SK-N-SH (cell line): ENCODE measurements at regions not wholly inside any gene's neighbourhood (a gene's known extent, or its start where the extent isn't known, plus 50 kb on each side); places are given as distances from the start of the nearest gene placed in this dataset.

ENCODE experiments used
- CTCF ChIA-PET: fragments of 300-600, 350-600 bp; formaldehyde crosslinking; extraction: SDS; loops from one replicate; lab custom pipeline; 2021; lab: Yijun Ruan, JAX
- POLR2A ChIA-PET: fragments of 350-600 bp; sonication (Branson Sonifier 250); formaldehyde crosslinking; extraction: SDS; loops from one replicate; lab custom pipeline; 2020; ENCODE audit warnings: antibody characterized with exemption, inconsistent platforms; lab: Yijun Ruan, JAX
- DNase-seq: peaks from one replicate; pipeline ENCODE4 v3.0.0; 2012
- H2AFZ ChIP-seq: fragments of 200-600 bp; sonication (generic); 2 replicates; pipeline ENCODE4 v1.8.1; 2016; ENCODE audit warnings: antibody characterized with exemption, mild to moderate bottlenecking, low read depth
- H3F3A ChIP-seq: fragments of 200-600 bp; sonication (generic); replicated peaks from 2 replicates; pipeline ENCODE3; 2016; ENCODE audit warnings: antibody characterized with exemption, mild to moderate bottlenecking; ENCODE audit not compliant: insufficient read depth
- H3K27ac ChIP-seq, 2 experiments: fragments of 200-500 bp in 1 of 2; fragments of 200-600 bp in 1 of 2; sonication (Bioruptor generic) in 1 of 2; sonication (generic), shearing (Covaris generic) in 1 of 2; 2 replicates each; pipeline versions ENCODE4 v1.5.1 to v1.6.1; 2014 to 2016; ENCODE audit warnings: low read depth in 2 of 2, inconsistent platforms in 1 of 2, low read length in 1 of 2, mild to moderate bottlenecking in 1 of 2, mixed read lengths in 1 of 2
- H3K27me3 ChIP-seq: fragments of 200-600 bp; sonication (generic), shearing (Covaris generic); 2 replicates; pipeline ENCODE4 v1.6.1; 2016; ENCODE audit warnings: mixed run types; ENCODE audit not compliant: insufficient read depth
- H3K36me3 ChIP-seq, 2 experiments: fragments of 200-500 bp in 1 of 2; fragments of 200-600 bp in 1 of 2; sonication (Bioruptor generic) in 1 of 2; sonication (generic) in 1 of 2; replicated peaks in 1 of 2; 2 replicates each; pipeline versions ENCODE3 to v1.5.1; 2014 to 2016; ENCODE audit warnings: low read length in 1 of 2, mild to moderate bottlenecking in 1 of 2; ENCODE audit not compliant: insufficient read depth in 2 of 2, control insufficient read depth in 1 of 2
- H3K4me1 ChIP-seq, 2 experiments: fragments of 200-500 bp in 1 of 2; fragments of 200-600 bp in 1 of 2; sonication (Bioruptor generic) in 1 of 2; sonication (generic), shearing (Covaris generic) in 1 of 2; 2 replicates each; pipeline versions ENCODE4 v1.5.1 to v1.6.1; 2014 to 2016; ENCODE audit warnings: low read depth in 1 of 2, low read length in 1 of 2, mixed run types in 1 of 2; ENCODE audit not compliant: insufficient read depth in 2 of 2, control insufficient read depth in 1 of 2
- H3K4me2 ChIP-seq: fragments of 200-600 bp; sonication (generic), shearing (Covaris generic); 2 replicates; pipeline ENCODE4 v1.6.1; 2017; ENCODE audit warnings: mixed run types
- H3K4me3 ChIP-seq, 2 experiments: fragments of 200-500 bp in 1 of 2; fragments of 200-600 bp in 1 of 2; sonication (Bioruptor generic) in 1 of 2; sonication (generic), shearing (Covaris generic) in 1 of 2; 2 replicates each; pipeline versions ENCODE4 v1.5.1 to v1.8.1; 2014 to 2016; ENCODE audit warnings: low read depth in 2 of 2, inconsistent platforms in 1 of 2, low read length in 1 of 2, mild to moderate bottlenecking in 1 of 2, mixed read lengths in 1 of 2, moderate library complexity in 1 of 2
- H3K79me2 ChIP-seq: fragments of 200-600 bp; sonication (generic); 2 replicates; pipeline ENCODE4 v1.8.1; 2017; ENCODE audit warnings: mild to moderate bottlenecking; ENCODE audit not compliant: insufficient read depth
- H3K9ac ChIP-seq: fragments of 200-600 bp; sonication (generic); 2 replicates; pipeline ENCODE4 v1.6.1; 2017; ENCODE audit warnings: mixed run types
- H3K9me2 ChIP-seq: fragments of 200-600 bp; sonication (generic); 2 replicates; pipeline ENCODE4 v1.6.1; 2017; ENCODE audit warnings: mixed run types
- H3K9me3 ChIP-seq: fragments of 200-600 bp; sonication (generic); 2 replicates; pipeline ENCODE4 v1.6.1; 2017; ENCODE audit warnings: mixed run types, mild to moderate bottlenecking, moderate library complexity
- H4K20me1 ChIP-seq: fragments of 200-600 bp; sonication (generic); 2 replicates; pipeline ENCODE4 v1.6.1; 2017; ENCODE audit warnings: mild to moderate bottlenecking, mixed run types; ENCODE audit not compliant: insufficient read depth
- CTCF ChIP-seq: fragments of 200-600 bp; sonication (generic); IDR thresholded peaks from 2 replicates; pipeline ENCODE4 v1.6.1; 2017; ENCODE audit warnings: antibody characterized with exemption, mild to moderate bottlenecking, moderate library complexity
- ELF1 ChIP-seq: IDR thresholded peaks from 2 replicates; pipeline ENCODE4 v1.4.0; 2012
- EP300 ChIP-seq, 2 experiments: IDR thresholded peaks; 2 replicates each; pipeline versions ENCODE4 v1.4.0 to v1.6.1; 2012; ENCODE audit warnings: borderline replicate concordance in 1 of 2, low read depth in 1 of 2, low read length in 1 of 2
- FOSL2 ChIP-seq: IDR thresholded peaks from 2 replicates; pipeline ENCODE4 v1.4.0; 2012; ENCODE audit warnings: low read depth, mild to moderate bottlenecking, moderate library complexity, borderline replicate concordance
- FOXJ3 ChIP-seq: sonication (generic); formaldehyde crosslinking; IDR thresholded peaks from 2 replicates; pipeline ENCODE4 v1.5.1; 2020; ENCODE audit warnings: mild to moderate bottlenecking, missing genetic modification reagents
- FOXM1 ChIP-seq: IDR thresholded peaks from 2 replicates; pipeline ENCODE4 v1.4.0; 2012; ENCODE audit warnings: low read depth, mild to moderate bottlenecking
- GABPA ChIP-seq: IDR thresholded peaks from 2 replicates; pipeline ENCODE4 v1.4.0; 2012; ENCODE audit warnings: low read depth, mild to moderate bottlenecking
- IRF3 ChIP-seq: fragments of 150-350 bp; IDR thresholded peaks from 2 replicates; pipeline ENCODE4 v1.6.1; 2016; ENCODE audit warnings: mild to moderate bottlenecking, low read depth, low read length
- NFIC ChIP-seq: IDR thresholded peaks from 2 replicates; pipeline ENCODE4 v1.4.0; 2012; ENCODE audit warnings: borderline replicate concordance
- NRF1 ChIP-seq: IDR thresholded peaks from 2 replicates; pipeline ENCODE4 v1.6.1; 2012; ENCODE audit warnings: low read depth, mild to moderate bottlenecking, low read length
- PBX3 ChIP-seq: IDR thresholded peaks from 2 replicates; pipeline ENCODE4; 2012
- RAD21 ChIP-seq: IDR thresholded peaks from 2 replicates; pipeline ENCODE4 v1.6.1; 2012; ENCODE audit warnings: mild to moderate bottlenecking, low read length
- RCOR1 ChIP-seq: fragments of 150-350 bp; IDR thresholded peaks from 2 replicates; pipeline ENCODE4 v1.6.1; 2017; ENCODE audit warnings: antibody characterized with exemption, low read length
- REST ChIP-seq: IDR thresholded peaks from 2 replicates; pipeline ENCODE4 v1.6.1; 2012; ENCODE audit warnings: mild to moderate bottlenecking, low read depth, low read length, moderate library complexity
- TAF1 ChIP-seq: IDR thresholded peaks from 2 replicates; pipeline ENCODE4 v1.6.1; 2012; ENCODE audit warnings: low read depth, mild to moderate bottlenecking, low read length, moderate library complexity, borderline replicate concordance
- USF1 ChIP-seq: IDR thresholded peaks from 2 replicates; pipeline ENCODE4 v1.4.0; 2012; ENCODE audit warnings: low read depth, borderline replicate concordance
- USF2 ChIP-seq: fragments of 150-350 bp; IDR thresholded peaks from 2 replicates; pipeline ENCODE4 v1.6.1; 2017; ENCODE audit warnings: antibody characterized with exemption, low read length, low read depth, borderline replicate concordance
- YY1 ChIP-seq: IDR thresholded peaks from 2 replicates; pipeline ENCODE4 v1.4.0; 2012; ENCODE audit warnings: low read depth, mild to moderate bottlenecking
- WGBS: methylation state at CpG from one replicate; pipeline ENCODE4 v1.1.6; 2017; ENCODE audit warnings: low lambda C conversion rate; 5-methylcytosine and 5-hydroxymethylcytosine counted together

GRCh38 chr22:49264696-49265095, 563.0 kb downstream of the BRD1 start:
- H4K20me1 ChIP-seq: no peaks in the 10 kb centered on the region
- no peak for DNase-seq
- TF ChIP-seq REST (no peak), FOSL2 (no peak), PBX3 (no peak), GABPA (no peak), RAD21 (no peak), ELF1 (no peak), RCOR1 (no peak), CTCF (no peak), IRF3 (no peak), NFIC (no peak), FOXM1 (no peak), FOXJ3 (CRISPR knock-in tag) (no peak), EP300 (IDR thresholded peaks at IDR 0.05; ENCODE audit: borderline replicate concordance in 1 of 2, low read depth in 1 of 2, low read length in 1 of 2) (no peak), NRF1 (no peak), TAF1 (no peak), USF2 (no peak), USF1 (no peak), YY1 (no peak)
- no peaks in the 10 kb centered on the region for H3F3A ChIP-seq
- POLR2A ChIA-PET: no interaction called here
- H3K27ac ChIP-seq: no peak overlapping the region
- 12% methylated on average over 11 of the region's 11 CpGs for WGBS
- H3K79me2 ChIP-seq: no peaks in the 10 kb centered on the region
- no peaks in the 10 kb centered on the region; the same call in 1 of the 2 replicates for H3K27me3 ChIP-seq
- H3K4me1 ChIP-seq: no peaks in the 10 kb centered on the region; a peak in 1 of 4 replicates
- no peak overlapping the region for H3K4me3 ChIP-seq
- H3K4me2 ChIP-seq: no peak overlapping the region
- CTCF ChIA-PET: interaction anchor here (0.7 kb wide), 1 partner anchor 1261 kb away, joined by 3 read pairs; no protein-coding TSS in a partner anchor
- no peak overlapping the region for H3K9ac ChIP-seq
- no peaks in the 10 kb centered on the region for H3K9me2 ChIP-seq
- no peaks in the 10 kb centered on the region for H3K36me3 ChIP-seq
- no peaks in the 10 kb centered on the region for H3K9me3 ChIP-seq
- no peak overlapping the region for H2AFZ ChIP-seq
